GM12878 (cell line): ENCODE measurements at regions not wholly inside any gene's neighbourhood (a gene's known extent, or its start where the extent isn't known, plus 50 kb on each side); places are given as distances from the start of the nearest gene placed in this dataset.
A peak's percentile ranks its signal among the peaks of the same experiment; 100 is the strongest.

Experiments
- BRCA1 ChIP-seq: IDR thresholded peaks from 2 replicates; pipeline ENCODE4 v1.6.1; 2011; ENCODE audit warnings: low read depth, low read length, improper control_type of control experiment
- CEBPB ChIP-seq, 2 experiments: fragments of 150-350 bp in 1 of 2; IDR thresholded peaks; 2 replicates each; pipeline ENCODE4 v1.6.1; 2012 to 2014; ENCODE audit warnings: low read depth in 2 of 2, low read length in 2 of 2, borderline replicate concordance in 1 of 2, inconsistent platforms in 1 of 2
- CHD2 ChIP-seq: IDR thresholded peaks from 2 replicates; pipeline ENCODE4 v1.6.1; 2011; ENCODE audit warnings: low read depth, low read length, improper control_type of control experiment, borderline replicate concordance
- E2F4 ChIP-seq: IDR thresholded peaks from 2 replicates; pipeline ENCODE4 v1.6.1; 2012; ENCODE audit warnings: low read depth, low read length, improper control_type of control experiment
- FOXM1 ChIP-seq: IDR thresholded peaks from 2 replicates; pipeline ENCODE4 v1.6.1; 2012; ENCODE audit warnings: low read depth, mild to moderate bottlenecking, inconsistent platforms, low read length, moderate library complexity
- IRF5 ChIP-seq: fragments of 450-650 bp; IDR thresholded peaks from 2 replicates; pipeline ENCODE4 v1.6.1; 2017; ENCODE audit warnings: borderline replicate concordance
- JUNB ChIP-seq: IDR thresholded peaks from 2 replicates; pipeline ENCODE4 v1.6.1; 2016; ENCODE audit warnings: antibody characterized with exemption, mild to moderate bottlenecking
- KLF5 ChIP-seq: fragments of 450-650 bp; IDR thresholded peaks from 2 replicates; pipeline ENCODE4 v1.6.1; 2014; ENCODE audit warnings: mild to moderate bottlenecking; ENCODE audit not compliant: partially characterized antibody
- MTA2 ChIP-seq: fragments of 450-650 bp; IDR thresholded peaks from 2 replicates; pipeline ENCODE4 v1.6.1; 2016; ENCODE audit warnings: low read depth, mild to moderate bottlenecking, moderate library complexity
- NFIC ChIP-seq: IDR thresholded peaks from 2 replicates; pipeline ENCODE4 v1.6.1; 2012; ENCODE audit warnings: low read depth, mild to moderate bottlenecking, inconsistent platforms, low read length, moderate library complexity
- NFYB ChIP-seq: IDR thresholded peaks from 2 replicates; pipeline ENCODE4 v1.6.1; 2011; ENCODE audit warnings: low read depth, mild to moderate bottlenecking, low read length, improper control_type of control experiment, moderate library complexity; ENCODE audit not compliant: insufficient read depth
- RELA ChIP-seq: fragments of 450-650 bp; IDR thresholded peaks from 2 replicates; pipeline ENCODE4 v1.8.0; 2014; ENCODE audit warnings: borderline replicate concordance; ENCODE audit not compliant: partially characterized antibody
- ZBTB4 ChIP-seq: fragments of 450-650 bp; formaldehyde crosslinking; IDR thresholded peaks from 2 replicates; pipeline ENCODE4 v1.4.0; 2022; ENCODE audit warnings: mild to moderate bottlenecking, moderate library complexity
- ZNF274 ChIP-seq: IDR thresholded peaks from one replicate; pipeline ENCODE4 v1.8.0; 2011; ENCODE audit not compliant: insufficient read length, insufficient read depth
- ZNF592 ChIP-seq: fragments of 450-650 bp; IDR thresholded peaks from 2 replicates; pipeline ENCODE4 v1.6.1; 2017; ENCODE audit warnings: mild to moderate bottlenecking, moderate library complexity
- ZNF687 ChIP-seq: fragments of 450-650 bp; IDR thresholded peaks from 2 replicates; pipeline ENCODE4 v1.6.1; 2017; ENCODE audit warnings: mild to moderate bottlenecking, moderate library complexity

GRCh38 chr11:26037716-26038115 lies 294.2 kb upstream of the ANO3 start (continued):
- TF ChIP-seq ZNF687 (no peak), MTA2 (peak; percentile 25; the same call in 1 of the 2 replicates), KLF5 (no peak), CHD2 (no peak), NFYB (no peak), JUNB (peak; percentile 83), E2F4 (no peak), ZNF274 (no peak), IRF5 (no peak), ZNF592 (no peak), CEBPB (IDR thresholded peaks at IDR 0.05; ENCODE audit: borderline replicate concordance in 1 of 2, low read depth in 2 of 2, low read length in 2 of 2) (no peak), RELA (no peak), NFIC (peak; percentile 76), ZBTB4 (CRISPR knock-in tag) (no peak), BRCA1 (no peak), FOXM1 (0 out of 2 replicates have a peak, but pooled peaks have one; percentile 52)
